HL-60/S4 treated with retinoic acid at 250 ng/mL for 4 days and 3 days (cell line): ENCODE measurements at regions not wholly inside any gene's neighbourhood (a gene's known extent, or its start where the extent isn't known, plus 50 kb on each side); places are given as distances from the start of the nearest gene placed in this dataset.

Source experiments
- in situ Hi-C: fragments of 300-500 bp; cut with MboI; formaldehyde crosslinking; loops from 2 replicates; pipeline ENCODE4 v1.7.0; 2022; ENCODE audit warnings: low sequenced_read_pairs

GRCh38 chr2:21381421-21381820, 257.7 kb downstream of the TDRD15 start:
- in situ Hi-C loops, result no loop called here

- in situ Hi-C loops, result no loop called here
These were observed 259.1 kb downstream of the TDRD15 start for GRCh38 chr2:21382701-21383520.

GRCh38 chr2:21386666-21387065, 262.9 kb downstream of the TDRD15 start:
- in situ Hi-C loops, result no loop called here

- in situ Hi-C loops, result no loop called here
These were observed 268.9 kb downstream of the TDRD15 start for GRCh38 chr2:21392649-21393048.

GRCh38 chr2:21393173-21393572, 269.4 kb downstream of the TDRD15 start:
- in situ Hi-C loops, result no loop called here

GRCh38 chr2:21395366-21395765, 271.6 kb downstream of the TDRD15 start:
- in situ Hi-C loops, result no loop called here

GRCh38 chr2:21396252-21396651, 272.5 kb downstream of the TDRD15 start:
- in situ Hi-C loops, result no loop called here

- in situ Hi-C loops, result no loop called here
These were observed 277.4 kb downstream of the TDRD15 start for GRCh38 chr2:21401022-21401698.

- in situ Hi-C loops, result no loop called here
These were observed 280.4 kb downstream of the TDRD15 start for GRCh38 chr2:21404137-21404536.

- in situ Hi-C loops, result no loop called here
These were observed 281.3 kb downstream of the TDRD15 start for GRCh38 chr2:21404827-21405625.

- in situ Hi-C loops, result no loop called here
These were observed 282.6 kb downstream of the TDRD15 start for GRCh38 chr2:21406386-21406785.

GRCh38 chr2:21406911-21407310, 283.1 kb downstream of the TDRD15 start:
- in situ Hi-C loops, result no loop called here

- in situ Hi-C loops, result no loop called here
These were observed 284.1 kb downstream of the TDRD15 start for GRCh38 chr2:21407851-21408250.

GRCh38 chr2:21411741-21412140, 288.0 kb downstream of the TDRD15 start:
- in situ Hi-C loops, result no loop called here

- in situ Hi-C loops, result no loop called here
These were observed 289.2 kb downstream of the TDRD15 start for GRCh38 chr2:21412944-21413443.

- in situ Hi-C loops, result no loop called here
These were observed 291.5 kb downstream of the TDRD15 start for GRCh38 chr2:21415234-21415633.

GRCh38 chr2:21416226-21416625, 292.5 kb downstream of the TDRD15 start:
- in situ Hi-C loops, result no loop called here

GRCh38 chr2:21418456-21418855, 294.7 kb downstream of the TDRD15 start:
- in situ Hi-C loops, result no loop called here

GRCh38 chr2:21420553-21421335, 297.0 kb downstream of the TDRD15 start:
- in situ Hi-C loops, result no loop called here

GRCh38 chr2:21422050-21422449, 298.3 kb downstream of the TDRD15 start:
- in situ Hi-C loops, result no loop called here
